ENCODE measurements at regions not wholly inside any gene's neighbourhood (a gene's known extent, or its start where the extent isn't known, plus 50 kb on each side); places are given as distances from the start of the nearest gene placed in this dataset.

- no peak for DNase-seq (ENCODE audit: low spot score)
- in situ Hi-C loops (cut with MboI; ENCODE audit: low pct_unique_long_range_greater_than_20kb, low sequenced_read_pairs, unreplicated experiment): no loop called here
- TF ChIP-seq, protein P1, sequence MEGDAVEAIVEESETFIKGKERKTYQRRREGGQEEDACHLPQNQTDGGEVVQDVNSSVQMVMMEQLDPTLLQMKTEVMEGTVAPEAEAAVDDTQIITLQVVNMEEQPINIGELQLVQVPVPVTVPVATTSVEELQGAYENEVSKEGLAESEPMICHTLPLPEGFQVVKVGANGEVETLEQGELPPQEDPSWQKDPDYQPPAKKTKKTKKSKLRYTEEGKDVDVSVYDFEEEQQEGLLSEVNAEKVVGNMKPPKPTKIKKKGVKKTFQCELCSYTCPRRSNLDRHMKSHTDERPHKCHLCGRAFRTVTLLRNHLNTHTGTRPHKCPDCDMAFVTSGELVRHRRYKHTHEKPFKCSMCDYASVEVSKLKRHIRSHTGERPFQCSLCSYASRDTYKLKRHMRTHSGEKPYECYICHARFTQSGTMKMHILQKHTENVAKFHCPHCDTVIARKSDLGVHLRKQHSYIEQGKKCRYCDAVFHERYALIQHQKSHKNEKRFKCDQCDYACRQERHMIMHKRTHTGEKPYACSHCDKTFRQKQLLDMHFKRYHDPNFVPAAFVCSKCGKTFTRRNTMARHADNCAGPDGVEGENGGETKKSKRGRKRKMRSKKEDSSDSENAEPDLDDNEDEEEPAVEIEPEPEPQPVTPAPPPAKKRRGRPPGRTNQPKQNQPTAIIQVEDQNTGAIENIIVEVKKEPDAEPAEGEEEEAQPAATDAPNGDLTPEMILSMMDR (IDR thresholded peaks at IDR 0.05; ENCODE audit: extremely low read depth, insufficient read depth, missing control alignments): no peak
Measured at GRCh38 chr11:106496677-106497076, 419.2 kb downstream of the AASDHPPT start.

- DNase-seq (ENCODE audit: low spot score): no peak
Measured at GRCh38 chr11:106497321-106497720, 419.9 kb downstream of the AASDHPPT start.

DNA sequence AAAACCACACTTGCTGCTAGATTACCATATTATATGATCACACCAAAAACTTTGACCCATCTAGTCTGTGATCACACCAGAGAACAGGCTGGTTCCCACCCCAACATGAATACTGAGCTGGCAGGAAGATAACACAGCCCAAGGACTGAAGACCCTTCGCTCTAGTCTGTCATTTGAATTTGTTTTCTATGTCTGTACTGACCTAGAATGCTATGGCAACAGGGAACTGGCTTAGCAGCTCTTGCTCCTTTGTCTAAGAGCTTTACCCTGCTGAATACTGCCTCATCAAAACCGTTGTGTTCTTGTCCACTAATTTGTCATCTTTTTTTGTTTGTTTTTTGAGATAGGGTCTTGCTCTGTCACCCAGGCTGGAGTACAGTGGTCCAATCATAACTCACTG is 420.4 kb downstream of the AASDHPPT start:
- in situ Hi-C loops (cut with MboI; ENCODE audit: low pct_unique_long_range_greater_than_20kb, low sequenced_read_pairs, unreplicated experiment): no loop called here
- TF ChIP-seq, protein P1 (IDR thresholded peaks at IDR 0.05; ENCODE audit: extremely low read depth, insufficient read depth, missing control alignments): no peak
- no peak for DNase-seq (ENCODE audit: low spot score)

More at GRCh38 chr11:106497321-106497720, 419.9 kb downstream of the AASDHPPT start:
- in situ Hi-C loops (cut with MboI; ENCODE audit: low pct_unique_long_range_greater_than_20kb, low sequenced_read_pairs, unreplicated experiment): no loop called here
- TF ChIP-seq, protein P1 (IDR thresholded peaks at IDR 0.05; ENCODE audit: extremely low read depth, insufficient read depth, missing control alignments): no peak

GRCh38 chr11:106503901-106504300 is 426.4 kb downstream of the AASDHPPT start:
- in situ Hi-C loops (cut with MboI; ENCODE audit: low pct_unique_long_range_greater_than_20kb, low sequenced_read_pairs, unreplicated experiment): no loop called here
- DNase-seq (ENCODE audit: low spot score): no peak
- TF ChIP-seq, protein P1 (IDR thresholded peaks at IDR 0.05; ENCODE audit: extremely low read depth, insufficient read depth, missing control alignments): no peak

DNA sequence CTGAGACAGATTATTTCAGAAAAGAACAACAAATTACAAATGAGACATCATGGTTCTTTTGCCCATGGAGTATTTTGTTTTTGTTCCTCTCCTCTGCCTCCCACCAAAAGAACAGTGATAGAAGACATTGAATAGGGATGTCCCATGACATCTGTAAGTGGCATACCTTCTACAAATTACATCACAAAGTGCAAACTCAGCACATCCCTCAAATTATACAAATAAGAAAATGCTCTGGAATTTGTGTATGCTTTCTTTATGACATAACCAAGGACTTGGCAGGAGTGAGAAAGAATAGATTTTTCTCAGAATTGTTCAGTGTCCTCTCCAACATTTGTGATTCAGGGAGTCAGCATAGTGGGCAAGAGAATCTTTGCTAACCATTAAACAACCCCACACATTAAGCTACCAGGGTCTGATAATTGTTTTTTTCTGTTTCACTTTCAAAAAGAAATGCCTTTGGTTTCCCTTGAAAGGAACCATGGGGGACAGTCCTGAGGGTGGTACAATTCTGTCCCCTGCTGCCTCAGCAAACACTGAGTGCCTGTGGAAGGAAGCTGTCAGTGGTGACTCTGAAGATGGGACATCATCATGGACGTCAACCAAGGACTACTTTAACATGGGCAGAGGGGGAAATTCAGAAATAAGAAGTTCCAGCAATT is 430.3 kb downstream of the AASDHPPT start:
- TF ChIP-seq, protein P1 (IDR thresholded peaks at IDR 0.05; ENCODE audit: extremely low read depth, insufficient read depth, missing control alignments): no peak
- no peak for DNase-seq (ENCODE audit: low spot score)
- in situ Hi-C loops (cut with MboI; ENCODE audit: low pct_unique_long_range_greater_than_20kb, low sequenced_read_pairs, unreplicated experiment): no loop called here

DNA sequence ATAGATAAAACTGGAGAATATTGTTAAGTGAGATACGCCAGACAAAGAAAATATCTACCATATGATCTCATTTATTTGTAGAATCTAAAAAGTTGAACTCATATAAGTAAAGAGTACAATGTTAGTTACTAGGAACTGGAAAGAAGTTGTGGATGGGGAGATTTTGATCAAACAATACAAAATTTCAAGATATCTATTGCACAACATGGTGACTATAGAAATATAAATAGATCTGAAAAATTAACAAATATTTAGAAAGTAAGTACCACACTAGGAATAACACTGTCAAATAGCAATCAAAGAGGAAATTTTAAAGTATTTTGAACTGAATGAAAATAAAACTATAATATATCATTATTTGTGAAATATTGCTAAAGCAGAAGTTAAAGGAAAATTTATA is 437.2 kb downstream of the AASDHPPT start:
- in situ Hi-C loops (cut with MboI; ENCODE audit: low pct_unique_long_range_greater_than_20kb, low sequenced_read_pairs, unreplicated experiment): no loop called here
- no peak for DNase-seq (ENCODE audit: low spot score)
- TF ChIP-seq, protein P1 (IDR thresholded peaks at IDR 0.05; ENCODE audit: extremely low read depth, insufficient read depth, missing control alignments): no peak
